ENCODE measurements at regions not wholly inside any gene's neighbourhood (a gene's known extent, or its start where the extent isn't known, plus 50 kb on each side); places are given as distances from the start of the nearest gene placed in this dataset.

GRCh38 chr10:3982746-3983442 is 197.9 kb upstream of the KLF6 start:
- POLR2A ChIA-PET (ENCODE audit: unreplicated experiment), result interaction anchor here (0.6 kb wide), 1 partner anchor 734 kb away, joined by 3 read pairs; no protein-coding TSS in a partner anchor

GRCh38 chr10:3981300-3981699 is 196.3 kb upstream of the KLF6 start:
- H3K36me3 ChIP-seq (ENCODE audit: low read depth, low read length), result no peaks in the 10 kb centered on the region
- H3K4me2 ChIP-seq (ENCODE audit: low read length), result no peak overlapping the region
- H3K9ac ChIP-seq (ENCODE audit: low read length), result no peak overlapping the region
- H3F3A ChIP-seq (ENCODE audit: low read length, unreplicated experiment), result no peaks in the 10 kb centered on the region
- no TSS peak for BruUV-seq (replicated peaks)
- DNase-seq, result no peak
- H3K4me1 ChIP-seq (ENCODE audit: insufficient read depth, low read length), result no peaks in the 10 kb centered on the region; the same call in 1 of the 2 replicates
- H3K4me3 ChIP-seq (ENCODE audit: low read length), result no peak overlapping the region
- H4K20me1 ChIP-seq (ENCODE audit: low read length), result no peaks in the 10 kb centered on the region
- ChIA-PET POLR2A (ENCODE audit: unreplicated experiment) (no interaction called here), CTCF (no interaction called here)
- H3K9me3 ChIP-seq (ENCODE audit: low read length), result no peaks in the 10 kb centered on the region
- H2AFZ ChIP-seq (ENCODE audit: low read length), result no peak overlapping the region
- H3K79me2 ChIP-seq (ENCODE audit: low read length), result no peaks in the 10 kb centered on the region
- TF ChIP-seq CTCF (conservative IDR thresholded peaks at IDR 0.05; ENCODE audit: low read depth, low read length) (no peak), EZH2phosphoT487 (IDR thresholded peaks at IDR 0.05; ENCODE audit: borderline replicate concordance, low read length) (no peak), EZH2 (IDR thresholded peaks at IDR 0.05; ENCODE audit: low read length, unreplicated experiment) (no peak)
- H3K27ac ChIP-seq (ENCODE audit: low read length), result no peak overlapping the region
- intact Hi-C loops (cut with micrococcal nuclease), result no loop called here
- no peaks in the 10 kb centered on the region for H3K27me3 ChIP-seq (ENCODE audit: low read length)
- no peak for ATAC-seq
- no peaks in the 10 kb centered on the region for H3K9me2 ChIP-seq (replicated peaks; ENCODE audit: low read length)

More at GRCh38 chr10:3982746-3983442, 197.9 kb upstream of the KLF6 start:
- no peaks in the 10 kb centered on the region for H3K36me3 ChIP-seq (ENCODE audit: low read depth, low read length)
- intact Hi-C loops (cut with micrococcal nuclease), result no loop called here
- no peaks in the 10 kb centered on the region for H3K9me3 ChIP-seq (ENCODE audit: low read length)
- no peak overlapping the region for H2AFZ ChIP-seq (ENCODE audit: low read length)
- no peak overlapping the region for H3K4me2 ChIP-seq (ENCODE audit: low read length)
- H3K4me1 ChIP-seq (ENCODE audit: insufficient read depth, low read length), result peaks cover 3% of the 10 kb centered on the region
- H4K20me1 ChIP-seq (ENCODE audit: low read length), result no peaks in the 10 kb centered on the region
- H3K27ac ChIP-seq (ENCODE audit: low read length), result no peak overlapping the region
- no peak overlapping the region for H3K4me3 ChIP-seq (ENCODE audit: low read length)
- DNase-seq (no peak), ATAC-seq (no peak)
- no peaks in the 10 kb centered on the region for H3F3A ChIP-seq (ENCODE audit: low read length, unreplicated experiment)
- no peaks in the 10 kb centered on the region for H3K27me3 ChIP-seq (ENCODE audit: low read length)
- H3K9me2 ChIP-seq (replicated peaks; ENCODE audit: low read length), result no peaks in the 10 kb centered on the region
- TF ChIP-seq EZH2 (IDR thresholded peaks at IDR 0.05; ENCODE audit: low read length, unreplicated experiment), result no peak
- no peak for TF ChIP-seq CTCF (conservative IDR thresholded peaks at IDR 0.05; ENCODE audit: low read depth, low read length)
- no peak for TF ChIP-seq EZH2phosphoT487 (IDR thresholded peaks at IDR 0.05; ENCODE audit: borderline replicate concordance, low read length)
- H3K9ac ChIP-seq (ENCODE audit: low read length), result no peak overlapping the region
- CTCF ChIA-PET, result no interaction called here
- H3K79me2 ChIP-seq (ENCODE audit: low read length), result no peaks in the 10 kb centered on the region
- no TSS peak for BruUV-seq (replicated peaks)

- ChIA-PET CTCF (no interaction called here), POLR2A (ENCODE audit: unreplicated experiment) (no interaction called here)
Measured at GRCh38 chr10:3980660-3981059, 195.7 kb upstream of the KLF6 start.

More at GRCh38 chr10:3980660-3981059, 195.7 kb upstream of the KLF6 start:
- Histone ChIP-seq H3K4me1 (ENCODE audit: insufficient read depth, low read length) (no peaks in the 10 kb centered on the region; the same call in 1 of the 2 replicates), H3K27ac (ENCODE audit: low read length) (no peak overlapping the region), H3K9me3 (ENCODE audit: low read length) (no peaks in the 10 kb centered on the region), H3K4me3 (ENCODE audit: low read length) (no peak overlapping the region), H3K79me2 (ENCODE audit: low read length) (no peaks in the 10 kb centered on the region), H2AFZ (ENCODE audit: low read length) (no peak overlapping the region), H3K9ac (ENCODE audit: low read length) (no peak overlapping the region), H3K4me2 (ENCODE audit: low read length) (no peak overlapping the region), H3F3A (ENCODE audit: low read length, unreplicated experiment) (no peaks in the 10 kb centered on the region), H4K20me1 (ENCODE audit: low read length) (no peaks in the 10 kb centered on the region), H3K9me2 (replicated peaks; ENCODE audit: low read length) (no peaks in the 10 kb centered on the region), H3K36me3 (ENCODE audit: low read depth, low read length) (no peaks in the 10 kb centered on the region), H3K27me3 (ENCODE audit: low read length) (no peaks in the 10 kb centered on the region)
- BruUV-seq (replicated peaks), result no TSS peak
- TF ChIP-seq EZH2phosphoT487 (IDR thresholded peaks at IDR 0.05; ENCODE audit: borderline replicate concordance, low read length), result no peak
- TF ChIP-seq EZH2 (IDR thresholded peaks at IDR 0.05; ENCODE audit: low read length, unreplicated experiment), result no peak
- TF ChIP-seq CTCF (conservative IDR thresholded peaks at IDR 0.05; ENCODE audit: low read depth, low read length), result no peak
- no peak for ATAC-seq
- DNase-seq, result no peak
- intact Hi-C loops (cut with micrococcal nuclease), result no loop called here

Measured in PC-3 (cell line).